ENCODE measurements at regions not wholly inside any gene's neighbourhood (a gene's known extent, or its start where the extent isn't known, plus 50 kb on each side); places are given as distances from the start of the nearest gene placed in this dataset.

DNA sequence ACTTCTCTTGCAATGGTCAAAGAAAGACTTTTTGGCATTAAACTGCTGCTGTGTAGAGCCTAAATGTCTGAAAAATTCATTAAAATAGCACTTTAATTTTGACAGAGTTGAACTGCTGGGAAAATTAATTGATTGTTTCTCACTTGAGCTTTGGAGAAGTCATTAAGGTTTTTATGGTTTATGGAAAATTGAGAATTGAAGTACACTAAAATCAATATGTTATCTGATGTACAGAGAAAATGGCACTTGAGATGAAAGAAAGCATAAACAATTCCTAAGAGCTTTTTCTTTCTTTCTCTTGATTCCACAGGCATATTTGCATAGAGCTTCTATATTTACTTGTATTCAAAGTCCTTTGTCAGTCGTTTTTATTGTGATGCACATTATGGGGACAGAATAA, 188.5 kb upstream of the CAND1 start:
- no peak for TF ChIP-seq EZH2 (IDR thresholded peaks at IDR 0.05; ENCODE audit: low read depth, unreplicated experiment)
- no peak for TF ChIP-seq JUNB (IDR thresholded peaks at IDR 0.05; ENCODE audit: unreplicated experiment)
- TF ChIP-seq, protein P1, sequence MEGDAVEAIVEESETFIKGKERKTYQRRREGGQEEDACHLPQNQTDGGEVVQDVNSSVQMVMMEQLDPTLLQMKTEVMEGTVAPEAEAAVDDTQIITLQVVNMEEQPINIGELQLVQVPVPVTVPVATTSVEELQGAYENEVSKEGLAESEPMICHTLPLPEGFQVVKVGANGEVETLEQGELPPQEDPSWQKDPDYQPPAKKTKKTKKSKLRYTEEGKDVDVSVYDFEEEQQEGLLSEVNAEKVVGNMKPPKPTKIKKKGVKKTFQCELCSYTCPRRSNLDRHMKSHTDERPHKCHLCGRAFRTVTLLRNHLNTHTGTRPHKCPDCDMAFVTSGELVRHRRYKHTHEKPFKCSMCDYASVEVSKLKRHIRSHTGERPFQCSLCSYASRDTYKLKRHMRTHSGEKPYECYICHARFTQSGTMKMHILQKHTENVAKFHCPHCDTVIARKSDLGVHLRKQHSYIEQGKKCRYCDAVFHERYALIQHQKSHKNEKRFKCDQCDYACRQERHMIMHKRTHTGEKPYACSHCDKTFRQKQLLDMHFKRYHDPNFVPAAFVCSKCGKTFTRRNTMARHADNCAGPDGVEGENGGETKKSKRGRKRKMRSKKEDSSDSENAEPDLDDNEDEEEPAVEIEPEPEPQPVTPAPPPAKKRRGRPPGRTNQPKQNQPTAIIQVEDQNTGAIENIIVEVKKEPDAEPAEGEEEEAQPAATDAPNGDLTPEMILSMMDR (conservative IDR thresholded peaks at IDR 0.05; ENCODE audit: low read depth in 2 of 2) = no peak
- TF ChIP-seq, protein P2, sequence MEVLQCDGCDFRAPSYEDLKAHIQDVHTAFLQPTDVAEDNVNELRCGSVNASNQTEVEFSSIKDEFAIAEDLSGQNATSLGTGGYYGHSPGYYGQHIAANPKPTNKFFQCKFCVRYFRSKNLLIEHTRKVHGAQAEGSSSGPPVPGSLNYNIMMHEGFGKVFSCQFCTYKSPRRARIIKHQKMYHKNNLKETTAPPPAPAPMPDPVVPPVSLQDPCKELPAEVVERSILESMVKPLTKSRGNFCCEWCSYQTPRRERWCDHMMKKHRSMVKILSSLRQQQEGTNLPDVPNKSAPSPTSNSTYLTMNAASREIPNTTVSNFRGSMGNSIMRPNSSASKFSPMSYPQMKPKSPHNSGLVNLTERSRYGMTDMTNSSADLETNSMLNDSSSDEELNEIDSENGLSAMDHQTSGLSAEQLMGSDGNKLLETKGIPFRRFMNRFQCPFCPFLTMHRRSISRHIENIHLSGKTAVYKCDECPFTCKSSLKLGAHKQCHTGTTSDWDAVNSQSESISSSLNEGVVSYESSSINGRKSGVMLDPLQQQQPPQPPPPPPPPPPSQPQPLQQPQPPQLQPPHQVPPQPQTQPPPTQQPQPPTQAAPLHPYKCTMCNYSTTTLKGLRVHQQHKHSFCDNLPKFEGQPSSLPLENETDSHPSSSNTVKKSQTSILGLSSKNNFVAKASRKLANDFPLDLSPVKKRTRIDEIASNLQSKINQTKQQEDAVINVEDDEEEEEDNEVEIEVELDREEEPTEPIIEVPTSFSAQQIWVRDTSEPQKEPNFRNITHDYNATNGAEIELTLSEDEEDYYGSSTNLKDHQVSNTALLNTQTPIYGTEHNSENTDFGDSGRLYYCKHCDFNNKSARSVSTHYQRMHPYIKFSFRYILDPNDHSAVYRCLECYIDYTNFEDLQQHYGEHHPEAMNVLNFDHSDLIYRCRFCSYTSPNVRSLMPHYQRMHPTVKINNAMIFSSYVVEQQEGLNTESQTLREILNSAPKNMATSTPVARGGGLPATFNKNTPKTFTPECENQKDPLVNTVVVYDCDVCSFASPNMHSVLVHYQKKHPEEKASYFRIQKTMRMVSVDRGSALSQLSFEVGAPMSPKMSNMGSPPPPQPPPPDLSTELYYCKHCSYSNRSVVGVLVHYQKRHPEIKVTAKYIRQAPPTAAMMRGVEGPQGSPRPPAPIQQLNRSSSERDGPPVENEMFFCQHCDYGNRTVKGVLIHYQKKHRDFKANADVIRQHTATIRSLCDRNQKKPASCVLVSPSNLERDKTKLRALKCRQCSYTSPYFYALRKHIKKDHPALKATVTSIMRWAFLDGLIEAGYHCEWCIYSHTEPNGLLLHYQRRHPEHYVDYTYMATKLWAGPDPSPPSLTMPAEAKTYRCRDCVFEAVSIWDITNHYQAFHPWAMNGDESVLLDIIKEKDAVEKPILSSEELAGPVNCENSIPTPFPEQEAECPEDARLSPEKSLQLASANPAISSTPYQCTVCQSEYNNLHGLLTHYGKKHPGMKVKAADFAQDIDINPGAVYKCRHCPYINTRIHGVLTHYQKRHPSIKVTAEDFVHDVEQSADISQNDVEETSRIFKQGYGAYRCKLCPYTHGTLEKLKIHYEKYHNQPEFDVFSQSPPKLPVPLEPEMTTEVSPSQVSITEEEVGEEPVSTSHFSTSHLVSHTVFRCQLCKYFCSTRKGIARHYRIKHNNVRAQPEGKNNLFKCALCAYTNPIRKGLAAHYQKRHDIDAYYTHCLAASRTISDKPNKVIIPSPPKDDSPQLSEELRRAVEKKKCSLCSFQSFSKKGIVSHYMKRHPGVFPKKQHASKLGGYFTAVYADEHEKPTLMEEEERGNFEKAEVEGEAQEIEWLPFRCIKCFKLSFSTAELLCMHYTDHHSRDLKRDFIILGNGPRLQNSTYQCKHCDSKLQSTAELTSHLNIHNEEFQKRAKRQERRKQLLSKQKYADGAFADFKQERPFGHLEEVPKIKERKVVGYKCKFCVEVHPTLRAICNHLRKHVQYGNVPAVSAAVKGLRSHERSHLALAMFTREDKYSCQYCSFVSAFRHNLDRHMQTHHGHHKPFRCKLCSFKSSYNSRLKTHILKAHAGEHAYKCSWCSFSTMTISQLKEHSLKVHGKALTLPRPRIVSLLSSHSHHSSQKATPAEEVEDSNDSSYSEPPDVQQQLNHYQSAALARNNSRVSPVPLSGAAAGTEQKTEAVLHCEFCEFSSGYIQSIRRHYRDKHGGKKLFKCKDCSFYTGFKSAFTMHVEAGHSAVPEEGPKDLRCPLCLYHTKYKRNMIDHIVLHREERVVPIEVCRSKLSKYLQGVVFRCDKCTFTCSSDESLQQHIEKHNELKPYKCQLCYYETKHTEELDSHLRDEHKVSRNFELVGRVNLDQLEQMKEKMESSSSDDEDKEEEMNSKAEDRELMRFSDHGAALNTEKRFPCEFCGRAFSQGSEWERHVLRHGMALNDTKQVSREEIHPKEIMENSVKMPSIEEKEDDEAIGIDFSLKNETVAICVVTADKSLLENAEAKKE (CRISPR knock-in tag; IDR thresholded peaks at IDR 0.05) = no peak
- TF ChIP-seq POLR2AphosphoS5 (IDR thresholded peaks at IDR 0.05; ENCODE audit: low read depth) = no peak
- TF ChIP-seq EZH2phosphoT487 (IDR thresholded peaks at IDR 0.05; ENCODE audit: unreplicated experiment) = no peak
- no peak for TF ChIP-seq CREB1 (CRISPR knock-in tag; IDR thresholded peaks at IDR 0.05; ENCODE audit: low read depth)
- no peak for TF ChIP-seq ZNF114 (CRISPR knock-in tag; IDR thresholded peaks at IDR 0.05)
- TF ChIP-seq ZNF331 (CRISPR knock-in tag; IDR thresholded peaks at IDR 0.05; ENCODE audit: low read depth) = no peak
- TF ChIP-seq, protein P3, sequence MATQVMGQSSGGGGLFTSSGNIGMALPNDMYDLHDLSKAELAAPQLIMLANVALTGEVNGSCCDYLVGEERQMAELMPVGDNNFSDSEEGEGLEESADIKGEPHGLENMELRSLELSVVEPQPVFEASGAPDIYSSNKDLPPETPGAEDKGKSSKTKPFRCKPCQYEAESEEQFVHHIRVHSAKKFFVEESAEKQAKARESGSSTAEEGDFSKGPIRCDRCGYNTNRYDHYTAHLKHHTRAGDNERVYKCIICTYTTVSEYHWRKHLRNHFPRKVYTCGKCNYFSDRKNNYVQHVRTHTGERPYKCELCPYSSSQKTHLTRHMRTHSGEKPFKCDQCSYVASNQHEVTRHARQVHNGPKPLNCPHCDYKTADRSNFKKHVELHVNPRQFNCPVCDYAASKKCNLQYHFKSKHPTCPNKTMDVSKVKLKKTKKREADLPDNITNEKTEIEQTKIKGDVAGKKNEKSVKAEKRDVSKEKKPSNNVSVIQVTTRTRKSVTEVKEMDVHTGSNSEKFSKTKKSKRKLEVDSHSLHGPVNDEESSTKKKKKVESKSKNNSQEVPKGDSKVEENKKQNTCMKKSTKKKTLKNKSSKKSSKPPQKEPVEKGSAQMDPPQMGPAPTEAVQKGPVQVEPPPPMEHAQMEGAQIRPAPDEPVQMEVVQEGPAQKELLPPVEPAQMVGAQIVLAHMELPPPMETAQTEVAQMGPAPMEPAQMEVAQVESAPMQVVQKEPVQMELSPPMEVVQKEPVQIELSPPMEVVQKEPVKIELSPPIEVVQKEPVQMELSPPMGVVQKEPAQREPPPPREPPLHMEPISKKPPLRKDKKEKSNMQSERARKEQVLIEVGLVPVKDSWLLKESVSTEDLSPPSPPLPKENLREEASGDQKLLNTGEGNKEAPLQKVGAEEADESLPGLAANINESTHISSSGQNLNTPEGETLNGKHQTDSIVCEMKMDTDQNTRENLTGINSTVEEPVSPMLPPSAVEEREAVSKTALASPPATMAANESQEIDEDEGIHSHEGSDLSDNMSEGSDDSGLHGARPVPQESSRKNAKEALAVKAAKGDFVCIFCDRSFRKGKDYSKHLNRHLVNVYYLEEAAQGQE (IDR thresholded peaks at IDR 0.05; ENCODE audit: unreplicated experiment) = no peak
